Left lung (tissue), 4 donors: ENCODE measurements at regions not wholly inside any gene's neighbourhood (a gene's known extent, or its start where the extent isn't known, plus 50 kb on each side); places are given as distances from the start of the nearest gene placed in this dataset.

Experiments
- ATAC-seq: fragments of 200-7000 bp; cut with Tn5 transposase; one replicate; pipeline ENCODE4 v1.9.1; 2020; ENCODE audit warnings: moderate library complexity
- DNase-seq, 4 donors: peaks; one replicate each; pipeline ENCODE4 v3.0.0-alpha.2; 2013 to 2020
- H3K27ac ChIP-seq, 2 donors: fragments of 200-600 bp; sonication (generic) in 1 of 2; one replicate each; pipeline versions ENCODE4 v1.5.0 to v1.8.0; 2020 to 2021
- H3K27me3 ChIP-seq, 2 donors: fragments of 200-600 bp; sonication (generic) in 1 of 2; one replicate each; pipeline versions ENCODE4 v1.5.0 to v1.8.0; 2020 to 2021
- H3K36me3 ChIP-seq, 2 donors: fragments of 200-600 bp; sonication (generic) in 1 of 2; one replicate each; pipeline versions ENCODE4 v1.5.0 to v1.8.0; 2020 to 2021
- H3K4me1 ChIP-seq, 2 donors: fragments of 200-600 bp; one replicate each; pipeline ENCODE4 v1.8.0; 2021
- H3K4me3 ChIP-seq, 2 donors: fragments of 200-600 bp; sonication (generic) in 1 of 2; one replicate each; pipeline versions ENCODE4 v1.5.0 to v1.8.0; 2020 to 2021; ENCODE audit warnings: mild to moderate bottlenecking in 1 of 2
- H3K9me3 ChIP-seq, 2 donors: fragments of 200-600 bp; sonication (generic) in 1 of 2; one replicate each; pipeline versions ENCODE4 v1.5.0 to v1.8.0; 2020 to 2021
- CTCF ChIP-seq, 2 donors: fragments of 200-600 bp; sonication (generic) in 1 of 2; IDR thresholded peaks; one replicate each; pipeline versions ENCODE4 v1.5.0 to v1.8.0; 2021; ENCODE audit warnings: antibody characterized with exemption in 2 of 2
- intact Hi-C, 2 donors: fragments of 100-400 bp; cut with DNase I; formaldehyde crosslinking; loops; one replicate each; pipeline versions ENCODE4 v1.11.2 to v1.14.2; 2022
- donor health status: DM: no; HTN: yes; CAD: no.
- donor health status: DM: no; HTN: no; CAD: no.

GRCh38 chr10:56123247-56123646 is 237.8 kb downstream of the ZWINT start:
- no peak for TF ChIP-seq CTCF (IDR thresholded peaks at IDR 0.05)
- Histone ChIP-seq H3K36me3 (no peaks in the 10 kb centered on the region), H3K9me3 (no peaks in the 10 kb centered on the region), H3K27me3 (no peaks in the 10 kb centered on the region), H3K27ac (no peak overlapping the region), H3K4me3 (no peak overlapping the region), H3K4me1 (no peaks in the 10 kb centered on the region)
- ATAC-seq, result no peak
- intact Hi-C loops, result no loop called here
- no peak for DNase-seq

DNA sequence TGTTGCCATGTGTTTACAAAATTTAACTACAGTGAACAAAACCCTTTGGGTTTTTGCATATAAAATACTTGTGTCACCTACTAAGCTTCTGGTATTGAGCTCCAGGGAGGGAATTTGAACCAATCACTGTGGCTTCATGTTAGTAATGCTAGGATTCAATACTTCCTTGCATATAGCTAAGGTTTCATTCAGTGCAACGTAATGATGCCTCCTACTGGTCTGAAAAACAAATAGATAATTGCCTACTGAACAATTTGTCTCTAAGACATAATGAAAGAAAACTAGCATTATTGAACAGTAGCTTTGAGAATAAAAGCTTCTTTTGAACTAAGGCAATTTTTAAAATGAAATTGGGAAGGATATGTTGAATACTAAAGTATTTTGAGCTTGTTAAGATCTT is 244.4 kb downstream of the ZWINT start:
- intact Hi-C loops, result no loop called here
- Histone ChIP-seq H3K36me3 (no peaks in the 10 kb centered on the region), H3K27ac (no peak overlapping the region), H3K4me3 (no peak overlapping the region), H3K27me3 (no peaks in the 10 kb centered on the region), H3K9me3 (no peaks in the 10 kb centered on the region), H3K4me1 (no peaks in the 10 kb centered on the region)
- DNase-seq (no peak), ATAC-seq (no peak)
- no peak for TF ChIP-seq CTCF (IDR thresholded peaks at IDR 0.05)

GRCh38 chr10:56109454-56109853 is 251.6 kb downstream of the ZWINT start:
- no peak for TF ChIP-seq CTCF (IDR thresholded peaks at IDR 0.05)
- Histone ChIP-seq H3K27ac (no peak overlapping the region), H3K27me3 (no peaks in the 10 kb centered on the region), H3K4me1 (no peaks in the 10 kb centered on the region), H3K36me3 (no peaks in the 10 kb centered on the region), H3K4me3 (no peak overlapping the region), H3K9me3 (no peaks in the 10 kb centered on the region)
- intact Hi-C loops, result no loop called here
- DNase-seq (no peak), ATAC-seq (no peak)

GRCh38 chr10:56104923-56105322 is 256.1 kb downstream of the ZWINT start:
- Histone ChIP-seq H3K36me3 (no peaks in the 10 kb centered on the region), H3K27ac (no peak overlapping the region), H3K4me1 (no peaks in the 10 kb centered on the region), H3K4me3 (no peak overlapping the region), H3K27me3 (no peaks in the 10 kb centered on the region), H3K9me3 (no peaks in the 10 kb centered on the region)
- ATAC-seq (no peak), DNase-seq (no peak)
- intact Hi-C loops, result no loop called here
- no peak for TF ChIP-seq CTCF (IDR thresholded peaks at IDR 0.05)

DNA sequence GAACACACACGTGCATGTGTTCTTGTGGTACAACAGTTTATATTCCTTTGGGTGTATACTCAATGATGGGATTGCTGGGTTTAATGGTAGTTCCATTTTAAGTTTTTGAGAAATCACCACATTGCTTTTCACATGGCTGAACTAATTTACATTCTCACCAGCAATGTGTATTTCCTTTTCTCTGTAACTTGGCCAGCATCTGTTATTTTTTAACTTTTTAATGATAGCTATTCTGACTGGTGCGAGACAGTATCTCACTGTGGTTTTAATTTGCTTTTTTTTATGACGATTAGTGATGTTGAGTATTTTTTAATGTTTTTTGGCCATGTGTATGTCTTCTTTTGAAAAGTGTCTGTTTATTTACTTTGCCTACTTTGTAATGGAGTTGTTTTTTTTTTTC is 256.6 kb downstream of the ZWINT start:
- intact Hi-C loops, result no loop called here
- ATAC-seq (no peak), DNase-seq (no peak)
- Histone ChIP-seq H3K27me3 (no peaks in the 10 kb centered on the region), H3K4me3 (no peak overlapping the region), H3K9me3 (no peaks in the 10 kb centered on the region), H3K4me1 (no peaks in the 10 kb centered on the region), H3K36me3 (no peaks in the 10 kb centered on the region), H3K27ac (no peak overlapping the region)
- no peak for TF ChIP-seq CTCF (IDR thresholded peaks at IDR 0.05)
